CD4-positive, alpha-beta memory T cell (primary cell): ENCODE measurements at regions not wholly inside any gene's neighbourhood (a gene's known extent, or its start where the extent isn't known, plus 50 kb on each side); places are given as distances from the start of the nearest gene placed in this dataset.

Experiments used
- CTCF ChIA-PET: fragments of 350-600 bp; sonication (Branson Sonifier 250); formaldehyde crosslinking; loops from one replicate; lab custom pipeline; 2021; ENCODE audit warnings: inconsistent platforms; ENCODE audit not compliant: partially characterized antibody; lab: Charles Lee
- POLR2A ChIA-PET: fragments of 350-600 bp; sonication (Branson Sonifier 250); formaldehyde crosslinking; loops from one replicate; lab custom pipeline; 2021; ENCODE audit not compliant: partially characterized antibody; lab: Charles Lee
- DNase-seq, 5 donors: peaks; one replicate each; pipeline versions ENCODE4 v3.0.0 to v3.0.0-alpha.2; 2020 to 2022; ENCODE audit warnings: mixed read lengths in 1 of 5
- H3K27ac ChIP-seq: one replicate; pipeline ENCODE4 v1.7.0; 2013; ENCODE audit warnings: low read depth, low read length
- H3K27me3 ChIP-seq: 2 replicates; pipeline ENCODE4 v1.7.0; 2013; ENCODE audit warnings: mild to moderate bottlenecking, low read length, moderate library complexity; ENCODE audit not compliant: insufficient read depth
- H3K36me3 ChIP-seq: 2 replicates; pipeline ENCODE4 v1.7.0; 2013; ENCODE audit warnings: mild to moderate bottlenecking, low read length, moderate library complexity; ENCODE audit not compliant: insufficient read depth
- H3K4me1 ChIP-seq: 2 replicates; pipeline ENCODE4 v1.7.0; 2013; ENCODE audit warnings: mild to moderate bottlenecking, low read length, moderate library complexity; ENCODE audit not compliant: insufficient read depth
- H3K4me3 ChIP-seq, 2 donors: one replicate each; pipeline ENCODE4 v1.7.0; 2013; ENCODE audit warnings: low read length in 2 of 2, mild to moderate bottlenecking in 1 of 2
- H3K9me3 ChIP-seq, 2 donors: one replicate each; pipeline ENCODE4 v1.7.0; 2013; ENCODE audit warnings: low read length in 2 of 2, control low read depth in 1 of 2; ENCODE audit not compliant: control insufficient read depth in 1 of 2
- H3K27ac Mint-ChIP-seq, 7 donors: one replicate each; pipeline ENCODE4 v1.8.0; 2020 to 2021; ENCODE audit warnings: mixed read lengths in 7 of 7, mild to moderate bottlenecking in 6 of 7, inconsistent platforms in 3 of 7, moderate library complexity in 3 of 7
- H3K27me3 Mint-ChIP-seq, 2 donors: one replicate each; pipeline ENCODE4 v1.8.0; 2020 to 2021; ENCODE audit warnings: mixed read lengths in 2 of 2
- H3K36me3 Mint-ChIP-seq, 2 donors: one replicate each; pipeline ENCODE4 v1.8.0; 2020 to 2021; ENCODE audit warnings: mixed read lengths in 2 of 2, inconsistent platforms in 1 of 2, mild to moderate bottlenecking in 1 of 2
- H3K4me1 Mint-ChIP-seq, 4 donors: one replicate each; pipeline ENCODE4 v1.8.0; 2020 to 2021; ENCODE audit warnings: mixed read lengths in 4 of 4, mild to moderate bottlenecking in 1 of 4
- H3K4me3 Mint-ChIP-seq, 8 donors: one replicate each; pipeline ENCODE4 v1.8.0; 2020 to 2021; ENCODE audit warnings: mixed read lengths in 8 of 8, mild to moderate bottlenecking in 7 of 8, moderate library complexity in 6 of 8, inconsistent platforms in 3 of 8
- H3K9me3 Mint-ChIP-seq, 8 donors: one replicate each; pipeline ENCODE4 v1.8.0; 2020 to 2021; ENCODE audit warnings: mixed read lengths in 8 of 8, mild to moderate bottlenecking in 5 of 8, inconsistent platforms in 3 of 8, moderate library complexity in 1 of 8
- intact Hi-C: fragments of 100-400 bp; cut with micrococcal nuclease; formaldehyde crosslinking; loops from one replicate; pipeline ENCODE4 v1.15.1; 2023

GRCh38 chr16:26360867-26361266 is 669.1 kb downstream of the HS3ST4 start:
- CTCF ChIA-PET = no interaction called here

GRCh38 chr16:26363581-26363980 is 671.8 kb downstream of the HS3ST4 start:
- Histone ChIP-seq H3K4me1 (no peaks in the 10 kb centered on the region), H3K36me3 (no peaks in the 10 kb centered on the region), H3K9me3 (no peaks in the 10 kb centered on the region), H3K27ac (no peak overlapping the region), H3K27me3 (no peaks in the 10 kb centered on the region), H3K4me3 (no peak overlapping the region)
- Mint-ChIP-seq H3K4me3 (no peak overlapping the region), H3K27me3 (peaks cover 3 to 7% of the 10 kb centered on the region in 2 donors), H3K36me3 (no peaks in the 10 kb centered on the region), H3K9me3 (peaks cover 0 to 5% (median 0%) of the 10 kb centered on the region in 8 donors), H3K4me1 (no peaks in the 10 kb centered on the region), H3K27ac (no peak overlapping the region)
- ChIA-PET POLR2A (no interaction called here), CTCF (no interaction called here)
- no peak for DNase-seq
- intact Hi-C loops = no loop called here

More at GRCh38 chr16:26360867-26361266, 669.1 kb downstream of the HS3ST4 start:
- DNase-seq = no peak
- no peaks in the 10 kb centered on the region for H3K9me3 ChIP-seq
- Mint-ChIP-seq H3K27ac (no peak overlapping the region), H3K36me3 (no peaks in the 10 kb centered on the region), H3K9me3 (peaks cover 0 to 12% (median 4%) of the 10 kb centered on the region in 8 donors), H3K4me1 (no peaks in the 10 kb centered on the region), H3K4me3 (no peak overlapping the region), H3K27me3 (peaks cover 1% of the 10 kb centered on the region in 2 donors)
- H3K27ac ChIP-seq = no peak overlapping the region
- no peak overlapping the region for H3K4me3 ChIP-seq
- intact Hi-C loops = no loop called here
- no peaks in the 10 kb centered on the region for H3K36me3 ChIP-seq
- no peaks in the 10 kb centered on the region for H3K4me1 ChIP-seq
- POLR2A ChIA-PET = no interaction called here
- H3K27me3 ChIP-seq = no peaks in the 10 kb centered on the region

- no peak for DNase-seq
- Mint-ChIP-seq H3K9me3 (peaks cover 0 to 5% (median 0%) of the 10 kb centered on the region in 8 donors), H3K27ac (no peak overlapping the region)
Measured at GRCh38 chr16:26365161-26365940, 673.6 kb downstream of the HS3ST4 start.

GRCh38 chr16:26371349-26371869 is 679.6 kb downstream of the HS3ST4 start:
- no peaks in the 10 kb centered on the region for H3K4me1 Mint-ChIP-seq
- no peaks in the 10 kb centered on the region for H3K4me1 ChIP-seq
- POLR2A ChIA-PET = no interaction called here
- DNase-seq = no peak
- no peaks in the 10 kb centered on the region for H3K36me3 ChIP-seq
- H3K27me3 ChIP-seq = no peaks in the 10 kb centered on the region
- H3K27me3 Mint-ChIP-seq = peaks cover under 1 to 1% of the 10 kb centered on the region in 2 donors
- H3K4me3 ChIP-seq = no peak overlapping the region
- H3K27ac Mint-ChIP-seq = no peak overlapping the region
- CTCF ChIA-PET = no interaction called here
- H3K9me3 ChIP-seq = no peaks in the 10 kb centered on the region
- intact Hi-C loops = no loop called here
- H3K36me3 Mint-ChIP-seq = no peaks in the 10 kb centered on the region
- H3K4me3 Mint-ChIP-seq = peak overlapping the region in 1 of 8 donors; percentile 52
- H3K27ac ChIP-seq = no peak overlapping the region
- peaks cover 0 to 4% (median 0%) of the 10 kb centered on the region in 8 donors for H3K9me3 Mint-ChIP-seq

More at GRCh38 chr16:26365161-26365940, 673.6 kb downstream of the HS3ST4 start:
- CTCF ChIA-PET = no interaction called here
- Mint-ChIP-seq H3K27me3 (peaks cover 1 to 7% of the 10 kb centered on the region in 2 donors), H3K36me3 (no peaks in the 10 kb centered on the region), H3K4me1 (no peaks in the 10 kb centered on the region), H3K4me3 (no peak overlapping the region)
- no peaks in the 10 kb centered on the region for H3K4me1 ChIP-seq
- H3K36me3 ChIP-seq = no peaks in the 10 kb centered on the region
- no peak overlapping the region for H3K4me3 ChIP-seq
- intact Hi-C loops = no loop called here
- no peaks in the 10 kb centered on the region for H3K27me3 ChIP-seq
- POLR2A ChIA-PET = no interaction called here
- H3K9me3 ChIP-seq = no peaks in the 10 kb centered on the region
- no peak overlapping the region for H3K27ac ChIP-seq

- ChIA-PET CTCF (no interaction called here), POLR2A (no interaction called here)
- Mint-ChIP-seq H3K4me1 (no peaks in the 10 kb centered on the region), H3K27ac (no peak overlapping the region), H3K27me3 (no peaks in the 10 kb centered on the region), H3K4me3 (no peak overlapping the region), H3K9me3 (peaks cover 0 to 4% (median 0%) of the 10 kb centered on the region in 8 donors), H3K36me3 (no peaks in the 10 kb centered on the region)
- intact Hi-C loops = no loop called here
- Histone ChIP-seq H3K9me3 (no peaks in the 10 kb centered on the region), H3K36me3 (no peaks in the 10 kb centered on the region), H3K27me3 (no peaks in the 10 kb centered on the region), H3K4me3 (no peak overlapping the region), H3K27ac (no peak overlapping the region), H3K4me1 (no peaks in the 10 kb centered on the region)
- no peak for DNase-seq
Measured at GRCh38 chr16:26374279-26374925, 682.6 kb downstream of the HS3ST4 start.

GRCh38 chr16:26382586-26382985 is 684.1 kb upstream of the C16orf82 start:
- no peaks in the 10 kb centered on the region for H3K27me3 Mint-ChIP-seq
- no peaks in the 10 kb centered on the region for H3K4me1 Mint-ChIP-seq
- intact Hi-C loops = no loop called here
- H3K9me3 Mint-ChIP-seq = peaks cover 0 to 3% (median 0%) of the 10 kb centered on the region in 8 donors
- H3K9me3 ChIP-seq = no peaks in the 10 kb centered on the region
- CTCF ChIA-PET = no interaction called here
- H3K27ac Mint-ChIP-seq = no peak overlapping the region
- POLR2A ChIA-PET = no interaction called here
- no peaks in the 10 kb centered on the region for H3K36me3 ChIP-seq
- DNase-seq = no peak
- H3K4me1 ChIP-seq = no peaks in the 10 kb centered on the region
- no peak overlapping the region for H3K4me3 Mint-ChIP-seq
- H3K27ac ChIP-seq = no peak overlapping the region
- no peaks in the 10 kb centered on the region for H3K36me3 Mint-ChIP-seq
- no peaks in the 10 kb centered on the region for H3K27me3 ChIP-seq
- no peak overlapping the region for H3K4me3 ChIP-seq

- H3K4me3 ChIP-seq = no peak overlapping the region
- no peaks in the 10 kb centered on the region for H3K27me3 ChIP-seq
- ChIA-PET CTCF (no interaction called here), POLR2A (no interaction called here)
- no peaks in the 10 kb centered on the region for H3K36me3 ChIP-seq
- intact Hi-C loops = no loop called here
- peaks cover 2% of the 10 kb centered on the region in 2 donors for H3K27me3 Mint-ChIP-seq
- H3K4me1 Mint-ChIP-seq = no peaks in the 10 kb centered on the region
- no peaks in the 10 kb centered on the region for H3K4me1 ChIP-seq
- no peaks in the 10 kb centered on the region for H3K36me3 Mint-ChIP-seq
- no peak overlapping the region for H3K27ac ChIP-seq
- no peak overlapping the region for H3K27ac Mint-ChIP-seq
- no peak for DNase-seq
- H3K4me3 Mint-ChIP-seq = no peak overlapping the region
- H3K9me3 ChIP-seq = no peaks in the 10 kb centered on the region
- H3K9me3 Mint-ChIP-seq = peaks cover 0 to 3% (median 0%) of the 10 kb centered on the region in 8 donors
Measured at GRCh38 chr16:26386096-26386495, 680.6 kb upstream of the C16orf82 start.
